Activated CD8-positive, alpha-beta memory T cell treated with anti-CD3 and anti-CD28 coated beads, Interleukin-2, amount 10 ng/mL, durations not matched to agents 7 days and 5 days (primary cell): ENCODE measurements at regions not wholly inside any gene's neighbourhood (a gene's known extent, or its start where the extent isn't known, plus 50 kb on each side); places are given as distances from the start of the nearest gene placed in this dataset.
"Not testable (repeated sequence)": the region's sequence is repeated elsewhere in the genome, so short reads cannot be mapped to it uniquely, and the experiment has no call there.

Experiments
- ATAC-seq: fragments of 150-1000 bp; cut with Tn5 transposase; one replicate; pipeline ENCODE4 v1.10.0; 2021; ENCODE audit warnings: moderate library complexity
- CTCF ChIA-PET: fragments of 350-600 bp; sonication (Branson Sonifier 250); formaldehyde crosslinking; loops from one replicate; lab custom pipeline; 2021; ENCODE audit warnings: antibody characterized with exemption; lab: Charles Lee
- DNase-seq: peaks from one replicate; pipeline ENCODE4 v3.0.0-alpha.2; 2020
- H3K27ac Mint-ChIP-seq: one replicate; pipeline ENCODE4 v1.8.0; 2021; ENCODE audit warnings: mild to moderate bottlenecking, mixed read lengths
- H3K27me3 Mint-ChIP-seq: one replicate; pipeline ENCODE4 v1.8.0; 2021; ENCODE audit warnings: mixed read lengths
- H3K36me3 Mint-ChIP-seq: one replicate; pipeline ENCODE4 v1.8.0; 2021; ENCODE audit warnings: mild to moderate bottlenecking, mixed read lengths
- H3K4me1 Mint-ChIP-seq: one replicate; pipeline ENCODE4 v1.8.0; 2021; ENCODE audit warnings: mixed read lengths
- H3K4me3 Mint-ChIP-seq: one replicate; pipeline ENCODE4 v1.8.0; 2021; ENCODE audit warnings: mild to moderate bottlenecking, moderate library complexity, mixed read lengths
- H3K9me3 Mint-ChIP-seq: one replicate; pipeline ENCODE4 v1.8.0; 2022; ENCODE audit warnings: low read depth, mixed read lengths

- Mint-ChIP-seq H3K27me3 (no peaks in the 10 kb centered on the region), H3K4me3 (no peak overlapping the region), H3K27ac (no peak overlapping the region), H3K4me1 (peaks cover 4% of the 10 kb centered on the region), H3K9me3 (no peaks in the 10 kb centered on the region), H3K36me3 (no peaks in the 10 kb centered on the region)
- CTCF ChIA-PET, result no interaction called here
- DNase-seq (no peak), ATAC-seq (no peak)
Observed at GRCh38 chr2:58700591-58700990, 459.5 kb upstream of the FANCL start.

- Mint-ChIP-seq H3K4me3 (no peak overlapping the region), H3K9me3 (no peaks in the 10 kb centered on the region), H3K27ac (no peak overlapping the region), H3K36me3 (no peaks in the 10 kb centered on the region), H3K4me1 (peaks cover 4% of the 10 kb centered on the region), H3K27me3 (no peaks in the 10 kb centered on the region)
- no peak for ATAC-seq
- no peak for DNase-seq
- CTCF ChIA-PET, result no interaction called here
Observed at GRCh38 chr2:58699411-58699810, 458.3 kb upstream of the FANCL start.

GRCh38 chr2:58698620-58699019, 457.5 kb upstream of the FANCL start:
- CTCF ChIA-PET, result no interaction called here
- Mint-ChIP-seq H3K27ac (no peak overlapping the region), H3K9me3 (no peaks in the 10 kb centered on the region), H3K27me3 (no peaks in the 10 kb centered on the region), H3K4me1 (peaks cover 4% of the 10 kb centered on the region), H3K36me3 (no peaks in the 10 kb centered on the region), H3K4me3 (no peak overlapping the region)
- ATAC-seq (no peak), DNase-seq (no peak)

- H3K36me3 Mint-ChIP-seq, H3K27ac Mint-ChIP-seq, ATAC-seq, CTCF ChIA-PET, H3K4me3 Mint-ChIP-seq, H3K27me3 Mint-ChIP-seq, H3K4me1 Mint-ChIP-seq, H3K9me3 Mint-ChIP-seq, DNase-seq: not testable (repeated sequence)
Observed at GRCh38 chr2:58694114-58694513, 453.0 kb upstream of the FANCL start.

GRCh38 chr2:58691041-58691440, 449.9 kb upstream of the FANCL start:
- CTCF ChIA-PET, result interaction anchor here (1.3 kb wide), 1 partner anchor 15 kb away, joined by 3 read pairs; no protein-coding TSS in a partner anchor
- DNase-seq, H3K36me3 Mint-ChIP-seq, H3K4me3 Mint-ChIP-seq, ATAC-seq, H3K4me1 Mint-ChIP-seq, H3K27ac Mint-ChIP-seq, H3K27me3 Mint-ChIP-seq, H3K9me3 Mint-ChIP-seq: not testable (repeated sequence)

GRCh38 chr2:58688813-58689212, 447.7 kb upstream of the FANCL start:
- Mint-ChIP-seq H3K4me3 (no peak overlapping the region), H3K27me3 (no peaks in the 10 kb centered on the region), H3K4me1 (no peaks in the 10 kb centered on the region), H3K27ac (no peak overlapping the region), H3K9me3 (no peaks in the 10 kb centered on the region), H3K36me3 (no peaks in the 10 kb centered on the region)
- DNase-seq (no peak), ATAC-seq (no peak)
- CTCF ChIA-PET, result no interaction called here

- no peak for DNase-seq
- Mint-ChIP-seq H3K9me3 (no peaks in the 10 kb centered on the region), H3K4me3 (no peak overlapping the region), H3K4me1 (no peaks in the 10 kb centered on the region), H3K36me3 (no peaks in the 10 kb centered on the region), H3K27me3 (no peaks in the 10 kb centered on the region), H3K27ac (no peak overlapping the region)
- CTCF ChIA-PET, result no interaction called here
- ATAC-seq, result no peak
Observed at GRCh38 chr2:58686776-58687175, 445.7 kb upstream of the FANCL start.

- CTCF ChIA-PET, result no interaction called here
Observed at GRCh38 chr2:58680755-58681310, 439.7 kb upstream of the FANCL start.

GRCh38 chr2:58677748-58678147, 436.6 kb upstream of the FANCL start:
- no peak overlapping the region for H3K4me3 Mint-ChIP-seq

More at GRCh38 chr2:58680755-58681310, 439.7 kb upstream of the FANCL start:
- no peaks in the 10 kb centered on the region for H3K36me3 Mint-ChIP-seq
- ATAC-seq (no peak), DNase-seq (no peak)
- H3K27me3 Mint-ChIP-seq, result no peaks in the 10 kb centered on the region
- no peaks in the 10 kb centered on the region for H3K9me3 Mint-ChIP-seq
- H3K4me1 Mint-ChIP-seq, result no peaks in the 10 kb centered on the region
- H3K27ac Mint-ChIP-seq, result no peak overlapping the region
- no peak overlapping the region for H3K4me3 Mint-ChIP-seq

GRCh38 chr2:58671675-58672074, 430.6 kb upstream of the FANCL start:
- ATAC-seq (no peak), DNase-seq (no peak)
- H3K9me3 Mint-ChIP-seq, result no peaks in the 10 kb centered on the region
- no peaks in the 10 kb centered on the region for H3K36me3 Mint-ChIP-seq
- CTCF ChIA-PET, result no interaction called here
- no peak overlapping the region for H3K27ac Mint-ChIP-seq
- no peaks in the 10 kb centered on the region for H3K27me3 Mint-ChIP-seq
- H3K4me1 Mint-ChIP-seq, result no peaks in the 10 kb centered on the region
- no peak overlapping the region for H3K4me3 Mint-ChIP-seq

More at GRCh38 chr2:58677748-58678147, 436.6 kb upstream of the FANCL start:
- no peaks in the 10 kb centered on the region for H3K36me3 Mint-ChIP-seq
- no peaks in the 10 kb centered on the region for H3K27me3 Mint-ChIP-seq
- no peak overlapping the region for H3K27ac Mint-ChIP-seq
- H3K4me1 Mint-ChIP-seq, result no peaks in the 10 kb centered on the region
- H3K9me3 Mint-ChIP-seq, result no peaks in the 10 kb centered on the region
- ATAC-seq (no peak), DNase-seq (no peak)
- CTCF ChIA-PET, result no interaction called here

GRCh38 chr2:58669998-58670397, 428.9 kb upstream of the FANCL start:
- ATAC-seq, result no peak
- CTCF ChIA-PET, result no interaction called here
- no peaks in the 10 kb centered on the region for H3K4me1 Mint-ChIP-seq

GRCh38 chr2:58667137-58667774, 426.1 kb upstream of the FANCL start:
- CTCF ChIA-PET, result no interaction called here
- H3K9me3 Mint-ChIP-seq, result no peaks in the 10 kb centered on the region

More at GRCh38 chr2:58669998-58670397, 428.9 kb upstream of the FANCL start:
- H3K27ac Mint-ChIP-seq, result no peak overlapping the region
- no peaks in the 10 kb centered on the region for H3K9me3 Mint-ChIP-seq
- no peak overlapping the region for H3K4me3 Mint-ChIP-seq
- no peak for DNase-seq
- H3K27me3 Mint-ChIP-seq, result no peaks in the 10 kb centered on the region
- H3K36me3 Mint-ChIP-seq, result no peaks in the 10 kb centered on the region

GRCh38 chr2:58666323-58666970, 425.3 kb upstream of the FANCL start:
- H3K27me3 Mint-ChIP-seq, result no peaks in the 10 kb centered on the region
- DNase-seq (no peak), ATAC-seq (no peak)
- H3K27ac Mint-ChIP-seq, result no peak overlapping the region
- no peaks in the 10 kb centered on the region for H3K4me1 Mint-ChIP-seq
- no peak overlapping the region for H3K4me3 Mint-ChIP-seq
- CTCF ChIA-PET, result no interaction called here
- no peaks in the 10 kb centered on the region for H3K36me3 Mint-ChIP-seq
- H3K9me3 Mint-ChIP-seq, result no peaks in the 10 kb centered on the region

More at GRCh38 chr2:58667137-58667774, 426.1 kb upstream of the FANCL start:
- no peak overlapping the region for H3K27ac Mint-ChIP-seq
- no peak overlapping the region for H3K4me3 Mint-ChIP-seq
- no peaks in the 10 kb centered on the region for H3K36me3 Mint-ChIP-seq
- H3K27me3 Mint-ChIP-seq, result no peaks in the 10 kb centered on the region
- ATAC-seq, result no peak
- H3K4me1 Mint-ChIP-seq, result no peaks in the 10 kb centered on the region
- DNase-seq, result no peak

- DNase-seq, result no peak
- CTCF ChIA-PET, result no interaction called here
- ATAC-seq, result no peak
- no peak overlapping the region for H3K27ac Mint-ChIP-seq
- no peaks in the 10 kb centered on the region for H3K27me3 Mint-ChIP-seq
- no peaks in the 10 kb centered on the region for H3K4me1 Mint-ChIP-seq
- no peak overlapping the region for H3K4me3 Mint-ChIP-seq
- no peaks in the 10 kb centered on the region for H3K9me3 Mint-ChIP-seq
- H3K36me3 Mint-ChIP-seq, result no peaks in the 10 kb centered on the region
Observed at GRCh38 chr2:58665154-58665553, 424.0 kb upstream of the FANCL start.
